ENCODE measurements at regions not wholly inside any gene's neighbourhood (a gene's known extent, or its start where the extent isn't known, plus 50 kb on each side); places are given as distances from the start of the nearest gene placed in this dataset.
"Not testable (repeated sequence)": the region's sequence is repeated elsewhere in the genome, so short reads cannot be mapped to it uniquely, and the experiment has no call there.

DNA sequence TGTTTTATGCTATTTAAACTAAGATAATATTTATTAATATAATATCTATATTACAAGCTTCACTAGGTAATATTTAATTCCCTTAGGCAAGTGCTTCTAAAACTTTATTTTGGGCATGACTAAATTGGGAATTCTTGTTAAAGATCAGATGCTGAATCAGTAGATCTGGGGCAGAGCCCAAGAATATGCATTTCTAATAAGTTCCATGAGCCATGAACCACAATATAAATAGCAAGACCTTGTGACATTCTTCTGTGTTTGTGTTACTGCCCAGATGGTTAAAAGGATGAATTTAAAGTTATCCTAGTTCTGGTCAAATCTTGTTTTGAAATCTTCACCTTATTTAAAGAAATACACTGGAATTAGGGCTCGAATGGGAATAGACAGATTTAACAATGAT lies 258.4 kb upstream of the CACNA2D1 start:
- no peak for DNase-seq (ENCODE audit: extremely low read depth in 1 of 2, low read depth in 1 of 2)

DNA sequence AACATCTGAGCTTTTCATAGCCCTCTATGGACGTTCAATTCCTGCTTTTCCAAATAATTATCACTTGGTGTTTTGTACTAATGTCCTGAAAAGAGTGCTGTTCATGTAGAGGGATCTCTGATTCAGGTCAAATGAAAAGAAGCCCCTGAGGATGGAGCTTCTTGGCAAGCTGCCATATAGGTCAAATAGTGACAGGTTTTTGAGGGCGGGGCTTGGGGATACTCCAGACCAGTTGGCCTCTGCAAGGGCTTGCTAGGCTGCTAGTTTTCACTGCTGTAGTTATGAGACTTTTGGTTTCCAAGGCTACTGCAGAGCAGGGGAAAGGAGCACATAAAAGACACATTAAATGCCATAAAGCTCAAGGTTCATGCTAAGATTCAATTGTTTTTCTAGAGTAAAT lies 257.2 kb upstream of the CACNA2D1 start:
- no peak for DNase-seq (ENCODE audit: extremely low read depth in 1 of 2, low read depth in 1 of 2)

DNA sequence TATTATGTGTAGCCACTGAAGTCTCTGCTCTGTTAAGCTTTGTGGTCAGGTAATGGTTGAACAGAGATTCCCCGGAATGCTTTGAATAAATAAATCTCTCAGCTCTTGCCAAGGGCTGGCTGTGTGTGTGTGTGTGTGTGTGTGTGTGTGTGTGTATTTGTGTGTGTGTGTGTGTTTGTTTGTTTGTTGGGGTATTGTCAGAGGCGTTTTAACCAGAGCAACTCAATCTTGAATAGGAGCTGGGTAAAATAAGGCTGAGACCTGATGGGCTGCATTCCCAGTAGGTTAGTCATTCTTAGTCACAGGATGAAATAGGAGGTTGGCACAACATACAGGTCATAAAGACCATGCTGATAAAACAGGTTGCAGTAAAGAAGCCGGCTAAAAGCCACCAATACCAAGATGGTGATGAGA lies 256.2 kb upstream of the CACNA2D1 start:
- no peak for DNase-seq (ENCODE audit: extremely low read depth in 1 of 2, low read depth in 1 of 2)

DNA sequence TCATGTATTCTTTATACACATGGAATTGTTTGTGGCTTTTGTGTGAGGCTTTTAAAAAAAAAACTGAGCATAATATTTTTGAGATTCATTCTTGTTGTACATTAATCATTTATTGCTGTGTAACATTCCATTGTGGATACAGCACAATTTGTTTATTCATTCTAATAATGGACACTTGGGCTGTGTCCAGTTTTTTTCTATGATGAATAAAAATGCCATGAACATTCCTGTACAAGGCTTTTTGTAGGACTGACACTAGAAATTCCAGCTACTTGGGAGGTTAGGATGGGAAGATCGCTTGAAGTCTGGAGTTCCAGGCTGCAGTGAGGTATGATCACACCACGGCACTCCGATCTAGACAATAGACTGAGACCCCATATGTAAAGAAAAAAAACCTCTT lies 254.3 kb upstream of the CACNA2D1 start:
- DNase-seq (ENCODE audit: extremely low read depth in 1 of 2, low read depth in 1 of 2): no peak

DNA sequence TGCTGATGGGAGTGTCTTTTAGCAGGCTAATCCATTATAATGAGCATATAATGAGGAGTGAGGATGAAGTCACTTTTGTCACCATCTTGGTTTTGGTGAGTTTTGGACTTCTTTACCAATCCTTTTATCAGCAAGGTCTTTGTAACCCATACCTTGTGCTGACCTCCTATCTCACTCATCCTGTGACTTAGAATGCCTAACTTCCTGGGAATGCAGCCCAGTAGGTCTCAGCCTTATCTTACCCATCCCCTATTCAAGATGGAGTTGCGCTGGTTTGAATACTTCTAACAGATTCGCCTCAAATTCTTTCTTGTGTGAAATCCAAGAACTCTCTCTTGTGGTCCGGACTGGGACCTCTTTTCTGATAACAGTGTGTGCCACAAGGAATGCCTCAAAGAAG lies 253.1 kb upstream of the CACNA2D1 start:
- DNase-seq (ENCODE audit: extremely low read depth in 1 of 2, low read depth in 1 of 2): no peak

DNA sequence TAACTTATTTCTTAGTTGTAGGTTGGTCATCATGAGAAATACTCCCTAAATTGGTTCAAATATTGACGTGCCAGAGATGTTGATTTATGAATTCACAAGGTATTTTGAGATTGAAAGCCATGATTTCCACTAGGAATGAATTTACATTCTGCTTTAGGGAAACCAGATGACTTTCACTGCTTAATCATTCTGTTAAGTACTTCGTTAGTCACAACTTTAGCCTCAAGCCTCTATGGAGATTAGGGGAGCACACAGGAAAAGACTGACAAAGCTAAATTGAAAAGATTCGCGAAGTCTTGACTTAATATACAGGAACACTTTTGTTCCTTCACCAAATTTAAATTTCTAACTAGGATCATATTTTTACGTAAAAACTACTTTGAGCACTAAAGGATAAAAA lies 250.4 kb upstream of the CACNA2D1 start:
- DNase-seq (ENCODE audit: extremely low read depth in 1 of 2, low read depth in 1 of 2): no peak

DNA sequence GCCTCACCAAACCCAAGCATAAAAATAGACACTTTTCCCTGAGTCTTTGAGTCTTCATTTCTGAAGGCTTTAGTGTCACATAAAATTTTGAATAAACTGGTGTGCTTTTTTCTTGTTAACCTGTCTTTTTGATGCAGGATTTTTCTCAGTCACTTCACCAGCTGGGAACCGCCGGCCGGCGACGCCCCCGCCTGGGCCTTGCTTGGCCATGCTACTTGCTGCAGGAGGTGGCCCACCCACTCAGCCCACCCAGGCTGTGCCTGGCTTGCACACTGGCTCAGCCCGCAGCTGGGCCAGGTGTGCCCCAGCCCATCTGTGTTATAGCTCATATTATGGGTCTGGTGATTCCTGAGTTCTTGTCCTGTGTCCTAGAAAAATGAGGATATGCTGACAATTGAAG lies 247.4 kb upstream of the CACNA2D1 start:
- DNase-seq (ENCODE audit: extremely low read depth in 1 of 2, low read depth in 1 of 2): no peak

DNA sequence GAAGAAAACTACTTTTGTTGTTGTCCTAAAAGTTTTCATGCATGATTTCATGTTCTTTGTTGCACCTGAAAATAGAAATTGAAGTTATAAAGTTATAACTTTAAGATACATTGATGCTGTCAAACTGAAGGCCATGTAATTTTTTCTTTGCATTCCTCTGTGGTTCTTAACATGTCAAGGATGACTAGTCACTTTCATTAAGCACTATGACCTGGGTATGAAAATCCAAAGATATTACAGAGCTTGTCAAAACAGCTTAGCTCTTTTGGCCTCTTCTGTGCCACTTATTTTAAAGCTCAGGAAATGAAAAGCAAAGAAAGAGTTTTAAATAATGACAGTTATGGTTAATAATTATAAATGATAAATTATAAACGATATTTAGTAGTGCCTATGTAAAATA lies 241.6 kb upstream of the CACNA2D1 start:
- no peak for DNase-seq (ENCODE audit: extremely low read depth in 1 of 2, low read depth in 1 of 2)

DNA sequence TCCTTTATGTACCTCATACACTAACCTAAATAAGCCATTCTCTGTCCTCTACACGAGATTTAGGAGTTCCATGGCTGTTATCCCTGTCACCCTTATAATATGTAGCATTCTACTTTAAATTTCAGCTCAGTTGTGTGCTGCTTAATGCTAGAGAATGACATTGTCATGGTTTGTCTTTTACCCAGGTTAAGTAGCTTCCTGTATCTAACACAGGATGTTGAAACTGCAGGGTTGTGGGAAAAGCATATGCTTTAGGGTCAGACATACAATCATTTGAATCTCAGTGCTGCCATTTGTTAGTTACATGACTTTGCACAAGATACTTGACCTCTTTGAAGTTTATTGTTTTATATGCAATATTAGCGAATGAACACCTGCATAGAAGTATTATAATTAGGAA lies 235.1 kb upstream of the CACNA2D1 start:
- DNase-seq (ENCODE audit: extremely low read depth in 1 of 2, low read depth in 1 of 2): no peak

DNA sequence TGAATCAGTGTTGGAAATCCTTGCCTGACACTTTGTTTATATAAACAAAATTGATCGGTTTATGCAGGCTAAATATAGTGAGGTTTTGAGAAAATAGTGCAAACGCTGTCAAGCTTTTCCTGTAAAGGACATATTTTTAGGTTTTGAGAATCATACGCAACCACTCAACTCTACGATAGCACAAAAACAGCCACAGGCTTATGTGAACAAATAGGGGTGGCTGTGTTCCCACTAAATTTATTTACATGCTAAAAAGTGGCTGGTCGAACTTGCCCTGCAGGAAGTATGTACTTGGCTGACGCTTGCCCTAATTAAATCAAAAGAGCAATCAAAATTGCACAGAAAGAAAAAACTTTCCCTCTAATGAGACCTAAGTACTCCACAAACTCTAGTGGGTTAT lies 234.7 kb upstream of the CACNA2D1 start:
- DNase-seq (ENCODE audit: extremely low read depth in 1 of 2, low read depth in 1 of 2): no peak

DNA sequence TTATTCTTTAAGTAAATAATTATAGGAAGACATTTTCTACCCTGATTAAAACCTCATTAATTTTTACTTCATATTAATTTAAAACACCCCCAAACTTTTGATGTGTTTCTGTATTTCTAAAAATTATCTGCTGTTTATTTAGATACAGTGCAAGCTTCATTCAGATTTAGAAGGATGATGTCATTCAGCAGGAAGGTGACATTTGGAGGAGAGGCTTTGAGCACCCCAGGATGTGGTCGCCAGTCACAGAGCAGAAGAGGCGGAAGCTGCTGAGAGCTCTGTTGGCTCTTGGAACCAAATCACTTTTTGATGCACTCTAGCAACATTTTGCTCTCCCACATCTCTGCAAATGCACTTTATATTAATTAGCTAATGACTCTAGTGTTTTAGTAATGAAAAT lies 233.9 kb upstream of the CACNA2D1 start:
- DNase-seq (ENCODE audit: extremely low read depth in 1 of 2, low read depth in 1 of 2): peak; percentile 8 to 25

DNA sequence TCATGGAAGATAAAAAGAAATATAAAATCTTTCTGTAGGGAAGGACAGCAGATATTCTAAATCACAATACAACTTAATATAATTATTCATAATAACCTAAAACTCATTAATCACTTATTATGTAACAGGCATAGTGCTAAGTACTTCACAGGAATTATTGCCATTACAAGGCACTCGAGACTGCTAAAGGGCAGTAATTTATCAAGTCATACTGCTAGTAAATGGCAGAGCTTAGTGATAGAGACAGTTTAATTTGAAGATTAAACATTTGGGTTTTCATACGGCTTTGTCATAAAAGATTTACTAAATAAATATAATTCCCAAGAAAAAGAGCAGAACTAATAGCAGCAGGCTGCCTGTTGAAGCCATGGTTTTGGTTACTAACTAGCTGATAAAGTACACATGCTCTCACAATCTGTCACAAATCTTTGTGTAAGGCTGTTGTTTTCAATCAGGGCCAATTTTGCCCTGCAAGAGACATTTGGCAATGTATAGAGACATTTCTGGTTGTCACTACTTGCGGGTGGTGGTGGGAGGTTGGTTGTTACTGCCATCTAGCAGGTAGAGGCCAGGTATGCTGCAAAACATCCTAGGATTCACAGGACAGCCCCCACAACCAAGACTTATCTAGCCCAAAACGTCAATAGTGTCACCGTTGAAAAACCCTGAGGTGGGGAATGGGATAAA lies 233.3 kb upstream of the CACNA2D1 start:
- DNase-seq (ENCODE audit: extremely low read depth in 1 of 2, low read depth in 1 of 2): no peak

DNA sequence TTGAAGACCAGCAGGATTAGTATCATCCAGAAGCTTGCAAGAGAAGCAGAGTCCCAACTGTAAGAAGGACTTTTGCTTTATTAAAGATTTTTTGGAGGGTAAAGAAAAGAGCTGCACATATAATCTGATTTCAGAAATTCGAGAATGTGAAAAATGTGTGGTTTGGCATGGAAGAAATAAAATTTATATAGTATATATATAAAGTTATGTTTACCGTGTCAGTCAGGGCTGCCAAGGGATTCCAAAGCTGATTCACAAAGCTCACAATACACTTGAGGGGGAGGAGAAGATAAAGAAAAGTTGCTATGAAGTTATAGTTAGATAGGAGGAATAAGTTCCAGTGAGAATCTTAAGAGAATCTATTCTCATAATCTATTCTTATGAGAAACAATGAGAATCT lies 231.8 kb upstream of the CACNA2D1 start:
- no peak for DNase-seq (ENCODE audit: extremely low read depth in 1 of 2, low read depth in 1 of 2)

DNA sequence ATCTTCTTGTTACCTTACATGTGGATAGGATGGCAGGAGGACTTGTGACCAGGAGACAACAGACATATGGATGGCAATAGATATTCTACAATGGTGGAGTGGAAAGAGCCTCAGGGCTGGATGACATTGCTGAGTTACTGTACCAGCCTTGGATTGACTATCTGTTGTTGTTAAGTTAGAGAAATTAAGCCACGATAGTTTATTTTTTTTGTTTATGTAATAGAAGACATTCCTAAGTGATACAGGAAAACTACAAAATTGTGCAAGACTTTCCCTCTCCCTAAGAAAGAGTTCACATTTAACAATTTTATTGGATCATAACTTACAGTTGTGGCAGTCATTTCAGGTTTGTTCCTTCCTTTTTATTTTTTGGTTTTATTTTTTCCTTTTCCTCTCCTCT lies 230.7 kb upstream of the CACNA2D1 start:
- no peak for DNase-seq (ENCODE audit: extremely low read depth in 1 of 2, low read depth in 1 of 2)

DNA sequence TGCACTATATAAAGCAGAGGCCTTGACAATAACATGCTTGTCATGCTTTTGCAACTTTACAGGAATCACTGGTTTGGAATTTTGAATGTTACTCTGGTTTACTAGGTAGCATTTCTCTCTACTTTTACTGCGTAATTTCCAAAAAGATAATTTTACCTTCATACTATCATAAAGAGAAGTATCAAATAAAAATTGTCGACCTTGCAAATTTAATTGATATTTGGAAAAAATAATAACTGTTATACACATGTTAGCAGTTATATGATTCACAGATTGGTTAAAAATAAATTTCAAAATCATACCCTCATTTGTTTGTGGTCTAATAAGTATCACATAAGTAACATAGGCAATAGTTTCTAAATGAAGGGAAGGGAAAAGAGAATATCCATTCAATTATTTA lies 228.5 kb upstream of the CACNA2D1 start:
- DNase-seq (ENCODE audit: extremely low read depth in 1 of 2, low read depth in 1 of 2): no peak

DNA sequence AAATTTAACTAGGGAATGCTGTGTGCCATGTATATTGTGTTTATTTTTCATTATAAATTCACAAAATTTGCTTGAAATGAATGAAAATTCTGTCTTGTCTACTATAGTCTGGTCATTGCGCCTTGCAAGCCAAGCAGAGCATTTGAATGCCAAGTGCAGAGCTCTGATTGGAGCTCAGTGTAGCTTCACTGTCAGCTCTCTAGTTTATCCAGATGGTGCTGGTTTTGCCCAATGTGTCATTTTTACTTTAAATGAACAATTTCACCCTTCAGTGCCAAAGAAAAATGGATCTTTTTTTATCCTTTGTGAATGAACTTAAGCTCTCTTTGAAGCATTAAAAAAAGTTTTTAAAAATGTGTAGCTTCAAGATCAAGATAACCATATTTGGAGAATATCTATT lies 225.6 kb upstream of the CACNA2D1 start:
- no peak for DNase-seq (ENCODE audit: extremely low read depth in 1 of 2, low read depth in 1 of 2)

DNA sequence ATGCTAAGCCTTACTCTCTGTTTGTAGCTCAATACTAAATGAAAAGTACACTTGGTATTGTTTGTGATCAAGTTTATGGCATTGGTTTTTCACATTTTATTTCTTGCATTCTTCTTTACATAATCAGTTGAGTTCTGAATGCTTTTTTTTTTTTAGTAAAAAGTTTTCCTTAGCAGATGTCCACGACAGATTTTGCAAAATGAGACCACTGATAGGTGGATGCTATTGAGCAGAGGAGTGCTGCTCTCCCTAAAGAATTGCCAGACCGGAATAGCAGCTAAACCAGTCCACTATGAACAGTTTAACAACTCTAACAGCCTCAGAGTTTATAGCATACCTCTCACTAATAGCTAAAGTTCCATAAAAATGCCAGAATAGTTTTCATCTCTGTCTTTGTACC lies 225.1 kb upstream of the CACNA2D1 start:
- DNase-seq (ENCODE audit: extremely low read depth in 1 of 2, low read depth in 1 of 2): no peak

DNA sequence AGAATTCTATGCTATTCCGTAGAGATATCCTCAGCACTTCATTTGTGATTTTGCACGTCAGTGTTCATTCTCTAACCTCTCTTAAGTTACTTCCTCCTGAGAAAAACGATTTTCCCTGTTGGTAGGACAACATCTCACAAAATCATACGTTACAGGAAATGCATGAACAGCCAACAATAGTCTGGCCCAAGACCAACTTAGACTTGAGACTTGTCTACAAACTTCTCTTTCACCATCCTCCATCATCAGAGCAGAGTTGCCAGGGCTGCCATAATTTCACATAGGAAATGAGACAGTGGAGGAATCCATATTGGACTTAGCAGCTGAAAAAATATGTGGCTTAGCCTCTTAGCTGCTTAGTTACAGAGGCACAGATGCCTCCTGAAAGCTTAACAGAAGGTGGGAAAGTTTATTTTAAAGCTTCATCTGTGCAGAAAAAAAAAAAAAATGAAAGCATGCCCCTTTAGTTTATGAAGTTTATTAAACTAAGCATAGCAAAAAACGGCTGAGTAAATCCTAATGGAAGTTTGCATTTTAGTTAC lies 222.5 kb upstream of the CACNA2D1 start:
- no peak for DNase-seq (ENCODE audit: extremely low read depth in 1 of 2, low read depth in 1 of 2)

DNA sequence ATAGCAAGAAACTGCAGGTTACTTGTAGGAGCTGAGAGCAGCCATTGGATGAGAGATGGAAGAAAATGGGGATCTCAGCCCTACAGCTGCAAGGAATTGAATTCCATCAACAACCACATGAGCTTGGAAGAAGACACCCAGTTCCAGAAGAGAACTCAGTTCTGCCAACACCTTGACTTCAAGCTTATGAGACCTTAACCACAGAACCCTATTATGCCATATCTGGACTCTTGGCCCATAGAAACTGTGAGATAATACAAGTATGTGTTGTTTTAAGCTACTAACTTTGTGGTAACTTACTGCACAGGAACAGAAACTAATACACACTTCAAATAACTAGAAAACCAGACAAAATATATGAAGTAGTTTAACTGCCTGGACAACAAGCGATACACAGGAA lies 212.4 kb upstream of the CACNA2D1 start:
- no peak for DNase-seq (ENCODE audit: extremely low read depth in 1 of 2, low read depth in 1 of 2)

DNA sequence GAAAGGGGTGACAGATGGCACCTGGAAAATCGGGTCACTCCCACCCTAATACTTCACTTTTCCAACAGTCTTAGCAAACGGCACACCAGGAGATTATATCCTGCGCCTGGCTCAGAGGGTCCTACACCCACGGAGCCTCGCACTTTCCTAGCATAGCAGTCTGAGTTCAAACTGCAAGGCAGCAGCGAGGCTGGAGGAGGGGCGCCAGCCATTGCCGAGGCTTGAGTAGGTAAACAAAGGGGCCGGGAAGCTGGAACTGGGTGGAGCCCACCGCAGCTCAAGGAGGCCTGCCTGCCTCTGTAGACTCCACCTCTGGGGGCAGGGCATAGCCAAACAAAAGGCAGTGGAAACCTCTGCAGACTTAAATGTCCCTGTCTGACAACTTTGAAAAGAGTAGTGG lies 206.5 kb upstream of the CACNA2D1 start:
- DNase-seq (ENCODE audit: extremely low read depth in 1 of 2, low read depth in 1 of 2): not testable (repeated sequence)

DNA sequence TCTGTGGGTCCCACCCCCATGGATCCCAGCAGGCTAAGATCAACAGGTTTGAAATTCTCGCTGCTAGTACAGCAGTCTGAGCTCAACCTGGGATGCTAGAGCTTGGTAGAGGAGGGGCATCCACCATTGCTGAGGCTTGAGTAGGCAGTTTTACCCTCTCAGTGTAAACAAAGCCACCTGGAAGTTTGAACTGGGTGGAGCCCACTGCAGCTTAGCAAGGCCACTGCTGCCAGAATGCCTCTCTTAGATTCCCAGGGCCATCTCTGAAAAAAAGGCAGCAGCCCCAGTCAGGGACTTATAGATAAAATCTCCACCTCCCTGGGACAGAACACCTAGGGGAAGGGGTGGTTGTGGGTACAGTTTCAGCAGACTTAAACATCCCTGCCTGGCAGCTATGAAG lies 190.0 kb upstream of the CACNA2D1 start:
- no peak for DNase-seq (ENCODE audit: extremely low read depth in 1 of 2, low read depth in 1 of 2)

DNA sequence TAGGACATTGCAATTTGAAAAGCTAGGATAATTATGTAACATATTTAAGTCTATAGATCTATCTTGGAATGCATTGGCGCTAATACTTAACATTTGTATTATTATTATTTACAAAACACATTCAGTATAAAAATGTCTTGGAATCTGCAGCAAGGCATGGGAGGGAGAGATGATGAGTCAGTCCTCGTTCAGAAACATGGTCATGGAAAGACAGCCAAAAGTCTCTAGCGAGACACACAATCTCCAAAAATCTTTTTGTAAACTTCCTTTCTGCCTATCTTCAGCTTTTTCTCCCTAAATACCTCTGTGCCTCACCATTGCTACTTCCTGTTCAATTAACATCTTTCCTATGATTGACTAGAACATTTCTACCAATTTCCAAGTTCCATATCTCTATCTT lies 188.4 kb upstream of the CACNA2D1 start:
- no peak for DNase-seq (ENCODE audit: extremely low read depth in 1 of 2, low read depth in 1 of 2)

DNA sequence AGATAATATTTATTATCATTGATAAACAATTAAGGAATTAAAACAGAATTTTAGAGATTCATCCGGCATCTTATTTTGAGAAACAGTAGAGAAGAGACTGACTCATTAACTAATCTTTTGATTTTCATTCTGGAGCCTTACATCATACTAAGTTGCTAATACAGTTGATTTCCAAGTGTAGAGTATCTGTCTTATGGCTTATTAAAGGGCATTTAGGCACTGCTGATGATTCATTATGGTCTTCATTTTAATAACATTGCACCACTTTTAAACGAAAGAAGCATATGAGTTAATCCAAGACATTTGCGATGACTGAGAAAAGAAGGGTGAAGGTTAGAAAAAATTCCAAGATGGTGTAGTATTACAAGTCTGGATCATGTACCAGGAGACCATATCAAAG lies 186.0 kb upstream of the CACNA2D1 start:
- no peak for DNase-seq (ENCODE audit: extremely low read depth in 1 of 2, low read depth in 1 of 2)

Data from stimulated activated CD8-positive, alpha-beta memory T cell treated with anti-CD3 and anti-CD28 coated beads, Interleukin-7, amount 100 ng/mL, for 48 hours (primary cell).